ENCODE measurements at regions not wholly inside any gene's neighbourhood (a gene's known extent, or its start where the extent isn't known, plus 50 kb on each side); places are given as distances from the start of the nearest gene placed in this dataset.

DNA sequence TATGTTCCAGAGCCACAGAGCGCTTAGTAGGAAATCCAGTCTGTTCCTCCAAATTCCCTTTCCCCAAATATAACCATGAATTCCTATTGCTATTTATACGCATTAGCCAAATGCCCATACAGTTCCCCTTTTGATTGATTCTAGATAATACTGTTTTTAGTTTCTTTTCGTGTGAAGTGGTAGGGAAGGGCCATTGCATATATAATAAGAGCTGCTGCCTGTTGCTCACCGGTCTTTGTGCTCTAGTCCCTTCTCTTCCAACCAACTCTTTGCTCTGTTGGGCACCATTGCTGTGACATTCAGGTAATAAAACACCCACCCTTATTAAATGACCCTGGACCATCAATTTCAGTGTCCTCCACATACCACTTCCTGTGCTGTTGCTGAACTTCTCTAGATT is 379.9 kb upstream of the KCNMB2 start:
- TF ChIP-seq, protein P1, sequence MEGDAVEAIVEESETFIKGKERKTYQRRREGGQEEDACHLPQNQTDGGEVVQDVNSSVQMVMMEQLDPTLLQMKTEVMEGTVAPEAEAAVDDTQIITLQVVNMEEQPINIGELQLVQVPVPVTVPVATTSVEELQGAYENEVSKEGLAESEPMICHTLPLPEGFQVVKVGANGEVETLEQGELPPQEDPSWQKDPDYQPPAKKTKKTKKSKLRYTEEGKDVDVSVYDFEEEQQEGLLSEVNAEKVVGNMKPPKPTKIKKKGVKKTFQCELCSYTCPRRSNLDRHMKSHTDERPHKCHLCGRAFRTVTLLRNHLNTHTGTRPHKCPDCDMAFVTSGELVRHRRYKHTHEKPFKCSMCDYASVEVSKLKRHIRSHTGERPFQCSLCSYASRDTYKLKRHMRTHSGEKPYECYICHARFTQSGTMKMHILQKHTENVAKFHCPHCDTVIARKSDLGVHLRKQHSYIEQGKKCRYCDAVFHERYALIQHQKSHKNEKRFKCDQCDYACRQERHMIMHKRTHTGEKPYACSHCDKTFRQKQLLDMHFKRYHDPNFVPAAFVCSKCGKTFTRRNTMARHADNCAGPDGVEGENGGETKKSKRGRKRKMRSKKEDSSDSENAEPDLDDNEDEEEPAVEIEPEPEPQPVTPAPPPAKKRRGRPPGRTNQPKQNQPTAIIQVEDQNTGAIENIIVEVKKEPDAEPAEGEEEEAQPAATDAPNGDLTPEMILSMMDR (IDR thresholded peaks at IDR 0.05; ENCODE audit: low read depth, low read length), result no peak
- Histone ChIP-seq H3K4me3 (ENCODE audit: low read depth, low read length) (no peak overlapping the region), H3K27me3 (ENCODE audit: control insufficient read depth, insufficient read depth, low read length) (no peaks in the 10 kb centered on the region), H3K27ac (ENCODE audit: low read depth, low read length) (no peak overlapping the region), H3K9me3 (ENCODE audit: control insufficient read depth, insufficient read depth, low read length) (no peaks in the 10 kb centered on the region)
- ChIA-PET POLR2A (no interaction called here), CTCF (no interaction called here)
- DNase-seq (ENCODE audit: low read depth, low spot score), result no peak

DNA sequence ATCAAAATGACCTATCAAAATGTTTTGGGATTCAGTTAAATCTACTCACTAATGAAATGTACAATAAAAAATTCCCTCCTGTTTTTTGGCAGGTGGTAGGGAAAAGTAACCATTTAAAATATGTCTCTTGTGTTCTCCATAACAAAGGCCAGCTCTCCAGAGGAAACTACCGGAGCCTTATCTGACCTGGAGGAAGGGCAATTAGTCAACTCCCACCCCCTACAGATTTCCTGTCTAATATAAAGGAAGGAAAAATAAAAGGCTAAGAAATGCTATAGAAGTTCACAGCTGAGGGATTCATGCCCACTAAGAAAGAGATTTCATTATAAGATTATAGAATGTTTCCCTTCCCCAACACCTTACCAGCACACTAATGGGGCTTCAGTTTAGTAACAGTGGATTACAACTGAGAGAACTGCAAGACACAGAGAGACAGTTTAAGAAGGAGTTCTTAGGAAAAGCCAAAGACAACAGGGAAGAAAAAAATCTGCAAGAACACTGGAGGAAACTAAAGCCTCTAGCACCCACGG is 376.5 kb upstream of the KCNMB2 start:
- H3K9me3 ChIP-seq (ENCODE audit: control insufficient read depth, insufficient read depth, low read length), result no peaks in the 10 kb centered on the region
- TF ChIP-seq, protein P1 (IDR thresholded peaks at IDR 0.05; ENCODE audit: low read depth, low read length), result no peak
- no peak overlapping the region for H3K27ac ChIP-seq (ENCODE audit: low read depth, low read length)
- ChIA-PET CTCF (interaction anchor here (0.5 kb wide), 1 partner anchor 77 kb away, joined by 3 read pairs; no protein-coding TSS in a partner anchor), POLR2A (no interaction called here)
- no peak overlapping the region for H3K4me3 ChIP-seq (ENCODE audit: low read depth, low read length)
- H3K27me3 ChIP-seq (ENCODE audit: control insufficient read depth, insufficient read depth, low read length), result no peaks in the 10 kb centered on the region
- no peak for DNase-seq (ENCODE audit: low read depth, low spot score)

DNA sequence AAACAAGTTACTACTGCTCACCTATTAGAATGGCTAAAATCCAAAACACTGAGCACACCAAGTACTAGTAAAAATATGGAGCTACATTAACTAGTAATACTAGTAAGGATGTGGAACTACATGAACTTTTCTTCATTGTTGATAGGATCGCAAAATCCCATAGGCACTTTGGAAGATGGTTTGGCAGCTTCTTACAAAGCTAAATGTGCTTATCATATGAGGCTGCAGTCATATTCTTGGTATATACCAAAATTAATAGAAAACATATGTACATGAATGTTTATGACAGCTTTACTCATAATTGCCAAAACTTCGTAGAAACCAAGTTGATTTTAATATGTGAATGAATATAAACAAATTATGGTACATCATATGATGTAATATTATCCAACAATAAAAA is 366.8 kb upstream of the KCNMB2 start:
- TF ChIP-seq, protein P1 (IDR thresholded peaks at IDR 0.05; ENCODE audit: low read depth, low read length), result no peak
- H3K9me3 ChIP-seq (ENCODE audit: control insufficient read depth, insufficient read depth, low read length), result no peaks in the 10 kb centered on the region
- ChIA-PET POLR2A (no interaction called here), CTCF (no interaction called here)
- no peak for DNase-seq (ENCODE audit: low read depth, low spot score)
- H3K4me3 ChIP-seq (ENCODE audit: low read depth, low read length), result no peak overlapping the region
- H3K27ac ChIP-seq (ENCODE audit: low read depth, low read length), result no peak overlapping the region
- H3K27me3 ChIP-seq (ENCODE audit: control insufficient read depth, insufficient read depth, low read length), result no peaks in the 10 kb centered on the region

DNA sequence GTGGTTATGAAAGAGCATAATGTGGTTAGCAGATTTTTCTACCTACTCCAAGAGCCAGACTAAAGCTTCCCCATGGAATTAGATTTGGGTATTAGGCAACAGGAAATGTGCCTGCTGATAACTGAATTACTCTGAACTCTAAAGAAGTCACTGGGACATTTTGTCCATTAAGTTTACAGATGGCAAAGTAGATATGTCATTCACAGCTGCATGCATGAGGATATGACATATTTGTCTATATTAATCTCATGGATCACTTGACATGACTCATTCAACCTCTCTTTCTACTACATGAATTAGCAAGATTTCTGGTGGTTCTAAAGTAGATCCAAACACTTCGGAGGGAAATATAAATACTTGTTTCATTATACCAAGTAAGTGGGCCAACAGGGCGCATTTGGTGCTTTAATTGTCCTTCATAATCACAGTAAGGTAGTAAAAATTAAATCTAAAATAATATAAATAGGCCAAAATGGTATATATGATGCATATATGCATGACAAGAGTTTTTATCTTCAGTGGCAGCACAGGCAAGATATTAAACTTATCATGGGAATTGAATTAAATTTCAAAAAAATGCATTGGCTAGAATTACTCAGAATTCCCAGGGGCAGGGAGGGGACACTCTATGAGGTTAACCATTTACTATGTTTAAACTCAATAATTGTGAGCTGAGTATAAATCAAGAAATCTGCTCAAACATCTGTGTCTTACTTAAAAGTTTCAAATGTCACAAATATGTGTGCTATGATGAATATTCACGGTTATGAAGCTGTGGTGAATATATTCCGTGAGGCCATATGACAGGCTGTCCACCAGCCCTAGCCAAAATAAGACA is 365.3 kb upstream of the KCNMB2 start:
- peak; percentile 36 for DNase-seq (ENCODE audit: low read depth, low spot score)
- CTCF ChIA-PET, result interaction anchor here (0.7 kb wide), 1 partner anchor 246 kb away, joined by 3 read pairs; no protein-coding TSS in a partner anchor
- Histone ChIP-seq H3K9me3 (ENCODE audit: control insufficient read depth, insufficient read depth, low read length) (no peaks in the 10 kb centered on the region), H3K27me3 (ENCODE audit: control insufficient read depth, insufficient read depth, low read length) (no peaks in the 10 kb centered on the region), H3K27ac (ENCODE audit: low read depth, low read length) (no peak overlapping the region), H3K4me3 (ENCODE audit: low read depth, low read length) (no peak overlapping the region)
- TF ChIP-seq, protein P1 (IDR thresholded peaks at IDR 0.05; ENCODE audit: low read depth, low read length), result no peak
- POLR2A ChIA-PET, result no interaction called here

DNA sequence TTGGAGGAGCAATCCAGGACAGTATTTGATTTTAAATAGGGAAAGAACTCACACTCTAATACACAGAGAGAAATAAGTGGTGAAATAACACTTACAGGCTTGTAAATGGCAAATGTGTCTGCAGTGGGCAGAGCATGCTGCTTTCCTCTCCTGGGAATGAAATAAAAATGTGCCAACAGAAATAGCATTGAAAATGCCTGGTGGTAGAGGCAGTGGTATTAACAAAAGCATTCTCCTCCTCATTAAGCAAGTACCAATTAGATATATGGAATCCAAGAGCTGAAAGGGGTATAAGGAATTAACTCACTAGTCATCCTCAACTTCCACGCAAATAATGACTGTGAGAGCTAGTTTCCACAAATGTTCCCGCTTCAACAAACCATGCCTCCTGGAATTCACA is 364.1 kb upstream of the KCNMB2 start:
- ChIA-PET CTCF (interaction anchor here (0.7 kb wide), 1 partner anchor 248 kb away, joined by 3 read pairs; no protein-coding TSS in a partner anchor), POLR2A (no interaction called here)
- Histone ChIP-seq H3K27me3 (ENCODE audit: control insufficient read depth, insufficient read depth, low read length) (no peaks in the 10 kb centered on the region), H3K9me3 (ENCODE audit: control insufficient read depth, insufficient read depth, low read length) (no peaks in the 10 kb centered on the region), H3K27ac (ENCODE audit: low read depth, low read length) (no peak overlapping the region), H3K4me3 (ENCODE audit: low read depth, low read length) (no peak overlapping the region)
- no peak for DNase-seq (ENCODE audit: low read depth, low spot score)
- TF ChIP-seq, protein P1 (IDR thresholded peaks at IDR 0.05; ENCODE audit: low read depth, low read length), result no peak
